ENCODE measurements at regions not wholly inside any gene's neighbourhood (a gene's known extent, or its start where the extent isn't known, plus 50 kb on each side); places are given as distances from the start of the nearest gene placed in this dataset.

DNA sequence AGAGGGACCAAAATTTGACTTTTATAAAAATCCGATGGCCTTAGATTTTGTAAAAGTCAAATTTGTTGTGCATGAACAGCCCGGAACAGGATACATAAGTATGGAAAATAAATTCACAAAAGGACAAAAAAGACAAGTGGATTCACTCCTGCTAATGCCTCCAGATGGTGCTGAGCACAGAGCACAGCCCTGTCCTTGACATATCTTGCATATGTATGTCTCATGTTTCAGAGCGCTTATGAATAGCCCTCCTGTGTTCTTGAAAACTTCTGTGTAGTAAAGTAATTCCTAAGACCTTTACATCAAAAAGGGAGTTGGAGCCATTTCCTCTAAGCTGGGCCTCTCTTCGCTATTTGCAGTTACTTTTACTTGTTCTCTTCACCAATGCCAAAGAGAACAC lies 110.7 kb upstream of the RAB3GAP2 start:
- TF ChIP-seq ZBTB42 (CRISPR knock-in tag; IDR thresholded peaks at IDR 0.05) (no peak), MATR3 (CRISPR knock-in tag; IDR thresholded peaks at IDR 0.05) (no peak), CHD4 (IDR thresholded peaks at IDR 0.05; ENCODE audit: borderline replicate concordance, low read length) (no peak)
- TF ChIP-seq, protein P1, sequence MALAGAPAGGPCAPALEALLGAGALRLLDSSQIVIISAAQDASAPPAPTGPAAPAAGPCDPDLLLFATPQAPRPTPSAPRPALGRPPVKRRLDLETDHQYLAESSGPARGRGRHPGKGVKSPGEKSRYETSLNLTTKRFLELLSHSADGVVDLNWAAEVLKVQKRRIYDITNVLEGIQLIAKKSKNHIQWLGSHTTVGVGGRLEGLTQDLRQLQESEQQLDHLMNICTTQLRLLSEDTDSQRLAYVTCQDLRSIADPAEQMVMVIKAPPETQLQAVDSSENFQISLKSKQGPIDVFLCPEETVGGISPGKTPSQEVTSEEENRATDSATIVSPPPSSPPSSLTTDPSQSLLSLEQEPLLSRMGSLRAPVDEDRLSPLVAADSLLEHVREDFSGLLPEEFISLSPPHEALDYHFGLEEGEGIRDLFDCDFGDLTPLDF (CRISPR knock-in tag; IDR thresholded peaks at IDR 0.05), result no peak
